NCI-H1092 (cell line): ENCODE measurements at regions not wholly inside any gene's neighbourhood (a gene's known extent, or its start where the extent isn't known, plus 50 kb on each side); places are given as distances from the start of the nearest gene placed in this dataset.

Experiments used
- DNase-seq: peaks from one replicate; lab custom pipeline; 2025; lab: John Stamatoyannopoulos, UW

- DNase-seq: no peak
These were observed 503.8 kb downstream of the TFAP2B start for GRCh38 chr6:51322505-51322904.

GRCh38 chr6:51323056-51323455 is 504.4 kb downstream of the TFAP2B start:
- DNase-seq: no peak

- DNase-seq: no peak
These were observed 512.3 kb downstream of the TFAP2B start for GRCh38 chr6:51330971-51331370.

GRCh38 chr6:51335543-51335942 is 516.9 kb downstream of the TFAP2B start:
- DNase-seq: no peak

- no peak for DNase-seq
These were observed 517.5 kb downstream of the TFAP2B start for GRCh38 chr6:51336185-51336584.

GRCh38 chr6:51337277-51337676 is 518.6 kb downstream of the TFAP2B start:
- no peak for DNase-seq

GRCh38 chr6:51339108-51339507 is 520.4 kb downstream of the TFAP2B start:
- no peak for DNase-seq

- DNase-seq: no peak
These were observed 521.1 kb downstream of the TFAP2B start for GRCh38 chr6:51339728-51340127.

- DNase-seq: no peak
These were observed 523.7 kb downstream of the TFAP2B start for GRCh38 chr6:51342393-51342792.

- no peak for DNase-seq
These were observed 531.2 kb downstream of the TFAP2B start for GRCh38 chr6:51349857-51350256.

GRCh38 chr6:51350308-51350904 is 531.7 kb downstream of the TFAP2B start:
- no peak for DNase-seq

GRCh38 chr6:51352506-51353029 is 533.9 kb downstream of the TFAP2B start:
- DNase-seq: no peak

- DNase-seq: no peak
These were observed 541.6 kb downstream of the TFAP2B start for GRCh38 chr6:51360287-51360686.

- DNase-seq: no peak
These were observed 546.9 kb downstream of the TFAP2B start for GRCh38 chr6:51365566-51365965.

- DNase-seq: no peak
These were observed 550.8 kb downstream of the TFAP2B start for GRCh38 chr6:51369485-51369884.

GRCh38 chr6:51382847-51383246 is 564.2 kb downstream of the TFAP2B start:
- DNase-seq: no peak

- DNase-seq: no peak
These were observed 566.1 kb downstream of the TFAP2B start for GRCh38 chr6:51384736-51385135.

- no peak for DNase-seq
These were observed 567.7 kb downstream of the TFAP2B start for GRCh38 chr6:51386347-51386836.

GRCh38 chr6:51387907-51388306 is 569.2 kb downstream of the TFAP2B start:
- no peak for DNase-seq

GRCh38 chr6:51394061-51394460 is 575.4 kb downstream of the TFAP2B start:
- DNase-seq: no peak

GRCh38 chr6:51396583-51396982 is 577.9 kb downstream of the TFAP2B start:
- DNase-seq: no peak

- peak; percentile 41 for DNase-seq
These were observed 579.5 kb downstream of the TFAP2B start for GRCh38 chr6:51398064-51398705.

GRCh38 chr6:51398793-51399192 is 580.1 kb downstream of the TFAP2B start:
- no peak for DNase-seq

GRCh38 chr6:51410453-51410852 is 591.8 kb downstream of the TFAP2B start:
- no peak for DNase-seq
